ENCODE measurements at regions not wholly inside any gene's neighbourhood (a gene's known extent, or its start where the extent isn't known, plus 50 kb on each side); places are given as distances from the start of the nearest gene placed in this dataset.

DNA sequence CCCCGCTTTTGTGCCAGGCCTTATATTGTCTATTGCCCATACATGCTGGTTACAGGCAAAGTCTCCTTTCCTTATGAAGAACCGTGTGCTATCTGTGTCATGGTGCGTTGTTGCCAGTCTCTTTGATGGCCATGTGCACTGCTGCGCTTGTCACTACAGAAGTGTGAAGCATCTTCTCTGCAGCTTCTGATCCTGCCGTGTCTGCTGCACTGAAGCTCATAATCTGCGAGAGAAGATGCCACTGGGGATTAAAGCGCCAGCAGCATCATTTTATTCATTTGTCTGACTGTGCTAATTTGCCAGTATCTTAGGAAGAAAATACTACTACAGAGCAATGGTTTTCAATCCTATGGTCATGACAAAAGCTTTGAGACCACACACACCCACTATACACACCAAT is 330.1 kb downstream of the FAT3 start:
- H3K27me3 ChIP-seq, result no peaks in the 10 kb centered on the region
- H3K4me1 ChIP-seq, result no peaks in the 10 kb centered on the region
- intact Hi-C loops (cut with DNase I), result no loop called here
- no peak overlapping the region for H3K4me3 ChIP-seq
- ATAC-seq (no peak), DNase-seq (no peak)
- no peaks in the 10 kb centered on the region for H3K9me3 ChIP-seq
- no peak overlapping the region for H3K27ac ChIP-seq
- no peak for TF ChIP-seq POLR2A (IDR thresholded peaks at IDR 0.05)
- TF ChIP-seq, protein P1, sequence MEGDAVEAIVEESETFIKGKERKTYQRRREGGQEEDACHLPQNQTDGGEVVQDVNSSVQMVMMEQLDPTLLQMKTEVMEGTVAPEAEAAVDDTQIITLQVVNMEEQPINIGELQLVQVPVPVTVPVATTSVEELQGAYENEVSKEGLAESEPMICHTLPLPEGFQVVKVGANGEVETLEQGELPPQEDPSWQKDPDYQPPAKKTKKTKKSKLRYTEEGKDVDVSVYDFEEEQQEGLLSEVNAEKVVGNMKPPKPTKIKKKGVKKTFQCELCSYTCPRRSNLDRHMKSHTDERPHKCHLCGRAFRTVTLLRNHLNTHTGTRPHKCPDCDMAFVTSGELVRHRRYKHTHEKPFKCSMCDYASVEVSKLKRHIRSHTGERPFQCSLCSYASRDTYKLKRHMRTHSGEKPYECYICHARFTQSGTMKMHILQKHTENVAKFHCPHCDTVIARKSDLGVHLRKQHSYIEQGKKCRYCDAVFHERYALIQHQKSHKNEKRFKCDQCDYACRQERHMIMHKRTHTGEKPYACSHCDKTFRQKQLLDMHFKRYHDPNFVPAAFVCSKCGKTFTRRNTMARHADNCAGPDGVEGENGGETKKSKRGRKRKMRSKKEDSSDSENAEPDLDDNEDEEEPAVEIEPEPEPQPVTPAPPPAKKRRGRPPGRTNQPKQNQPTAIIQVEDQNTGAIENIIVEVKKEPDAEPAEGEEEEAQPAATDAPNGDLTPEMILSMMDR (IDR thresholded peaks at IDR 0.05), result no peak
- H3K36me3 ChIP-seq, result no peaks in the 10 kb centered on the region
- WGBS, 4 donors, result 85 to 94% (median 91%) methylated on average over 7 of the region's 7 CpGs

DNA sequence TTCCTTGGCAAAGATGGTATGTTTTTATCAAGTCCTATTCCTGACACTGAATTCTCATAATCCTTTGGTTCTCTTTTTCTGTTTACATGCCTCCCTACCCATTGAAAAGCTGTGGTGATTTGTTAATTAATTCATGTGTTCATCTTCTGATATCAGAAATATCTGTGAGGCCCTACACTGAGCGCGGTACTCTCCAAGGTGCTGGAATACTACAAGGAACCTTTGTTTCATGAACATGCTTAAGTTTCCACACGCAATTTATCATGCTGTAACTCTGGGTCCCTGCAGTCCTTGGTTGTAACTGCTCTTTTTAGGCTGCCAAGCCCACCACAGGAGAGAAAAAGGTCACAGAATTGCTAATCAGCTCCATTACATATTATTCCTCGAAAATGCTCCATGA is 331.8 kb downstream of the FAT3 start:
- DNase-seq, result no peak
- Histone ChIP-seq H3K27ac (no peak overlapping the region), H3K36me3 (no peaks in the 10 kb centered on the region), H3K9me3 (no peaks in the 10 kb centered on the region), H3K27me3 (no peaks in the 10 kb centered on the region), H3K4me3 (no peak overlapping the region), H3K4me1 (no peaks in the 10 kb centered on the region)
- TF ChIP-seq POLR2A (IDR thresholded peaks at IDR 0.05), result no peak
- TF ChIP-seq, protein P1 (IDR thresholded peaks at IDR 0.05), result no peak
- no peak for ATAC-seq
- intact Hi-C loops (cut with DNase I), result no loop called here
- WGBS, 4 donors, result 50 to 65% (median 56%) methylated on average over 4 of the region's 4 CpGs

DNA sequence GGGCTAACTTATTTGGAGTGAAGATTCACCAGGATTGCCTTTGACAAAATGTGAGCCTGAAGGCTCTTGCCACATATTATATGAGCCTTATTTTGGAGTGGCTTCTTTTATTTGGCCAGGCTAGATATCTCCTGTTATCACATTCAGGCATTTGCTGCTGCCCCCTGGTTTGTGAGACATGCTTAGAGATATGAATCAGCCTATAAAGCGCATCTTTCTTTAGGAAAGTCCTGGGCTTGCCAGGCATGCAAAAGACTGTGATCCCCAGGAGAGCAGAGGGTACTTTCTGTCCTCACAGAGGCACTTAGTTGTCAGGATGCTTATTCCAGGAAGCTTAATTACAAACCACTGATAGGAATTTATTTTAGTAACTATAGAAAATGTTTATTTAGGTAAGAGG is 333.3 kb downstream of the FAT3 start:
- no peak for DNase-seq
- no peaks in the 10 kb centered on the region for H3K9me3 ChIP-seq
- H3K36me3 ChIP-seq, result no peaks in the 10 kb centered on the region
- WGBS, 4 donors, result 64 to 79% (median 73%) methylated on average over 1 of the region's 1 CpG
- no peak overlapping the region for H3K27ac ChIP-seq
- no peak for ATAC-seq
- intact Hi-C loops (cut with DNase I), result no loop called here
- H3K4me3 ChIP-seq, result no peak overlapping the region
- H3K4me1 ChIP-seq, result no peaks in the 10 kb centered on the region
- TF ChIP-seq POLR2A (IDR thresholded peaks at IDR 0.05), result no peak
- TF ChIP-seq, protein P1 (IDR thresholded peaks at IDR 0.05), result no peak
- no peaks in the 10 kb centered on the region for H3K27me3 ChIP-seq

DNA sequence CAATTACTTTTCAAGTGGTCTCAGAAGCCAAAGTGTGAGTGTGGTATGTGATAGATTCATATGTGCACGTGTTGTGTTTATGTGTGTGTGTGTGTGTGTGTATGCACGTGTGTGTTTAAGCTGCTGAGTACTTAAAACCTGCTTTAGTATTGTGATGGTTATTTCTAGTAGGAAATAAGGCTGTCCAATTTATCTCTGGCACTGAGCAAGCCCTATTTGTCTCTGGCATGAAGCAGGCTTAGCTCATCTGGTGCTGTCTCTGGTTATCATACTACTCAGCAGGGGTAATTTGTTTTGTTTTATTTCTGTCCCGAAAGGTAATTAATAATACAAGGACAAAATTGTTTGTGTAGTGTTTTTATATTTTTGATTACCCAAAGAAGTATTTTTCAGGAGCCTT is 333.7 kb downstream of the FAT3 start:
- no peak overlapping the region for H3K4me3 ChIP-seq
- DNase-seq, result no peak
- no peak for TF ChIP-seq POLR2A (IDR thresholded peaks at IDR 0.05)
- TF ChIP-seq, protein P1 (IDR thresholded peaks at IDR 0.05), result no peak
- H3K27ac ChIP-seq, result no peak overlapping the region
- ATAC-seq, result no peak
- no peaks in the 10 kb centered on the region for H3K9me3 ChIP-seq
- no peaks in the 10 kb centered on the region for H3K4me1 ChIP-seq
- WGBS, 4 donors, result 30 to 35% (median 32%) methylated on average over 3 of the region's 3 CpGs
- intact Hi-C loops (cut with DNase I), result no loop called here
- no peaks in the 10 kb centered on the region for H3K36me3 ChIP-seq
- H3K27me3 ChIP-seq, result no peaks in the 10 kb centered on the region

All from heart left ventricle (tissue), 16 donors.